Mucosa of descending colon (tissue), 3 donors: ENCODE measurements at regions not wholly inside any gene's neighbourhood (a gene's known extent, or its start where the extent isn't known, plus 50 kb on each side); places are given as distances from the start of the nearest gene placed in this dataset.
"Not testable (repeated sequence)": the region's sequence is repeated elsewhere in the genome, so short reads cannot be mapped to it uniquely, and the experiment has no call there.

ENCODE experiments used
- ATAC-seq: fragments of 200-7000 bp; cut with Tn5 transposase; one replicate; pipeline ENCODE4 v1.9.1; 2020; ENCODE audit warnings: mild to moderate bottlenecking, moderate library complexity
- DNase-seq, 3 donors: peaks; one replicate each; pipeline ENCODE4 v3.0.0-alpha.2; 2020
- H3K36me3 ChIP-seq: fragments of 200-600 bp; one replicate; pipeline ENCODE4 v1.8.0; 2021; ENCODE audit warnings: low read depth, mild to moderate bottlenecking
- H3K4me1 ChIP-seq: fragments of 200-600 bp; one replicate; pipeline ENCODE4 v1.8.0; 2021; ENCODE audit warnings: low read depth, mild to moderate bottlenecking
- H3K4me3 ChIP-seq: fragments of 200-600 bp; one replicate; pipeline ENCODE4 v1.8.0; 2021; ENCODE audit warnings: mild to moderate bottlenecking
- H3K9me3 ChIP-seq: fragments of 200-600 bp; one replicate; pipeline ENCODE4 v1.8.0; 2021; ENCODE audit warnings: mild to moderate bottlenecking
- CTCF ChIP-seq: fragments of 200-600 bp; IDR thresholded peaks from one replicate; pipeline ENCODE4 v1.8.0; 2022; ENCODE audit warnings: antibody characterized with exemption, mild to moderate bottlenecking
- intact Hi-C, 2 donors: fragments of 100-400 bp; cut with DNase I in 1 of 2; cut with micrococcal nuclease in 1 of 2; formaldehyde crosslinking; loops; one replicate each; pipeline versions ENCODE4 v1.11.0 to v1.11.1; 2022; cut with DNase I, micrococcal nuclease
- donor health status: DM: no; HTN: no; CAD: no; lungs with moderate emphysema.
- donor health status: DM: no; HTN: no; CAD: no.
- donor health status: DM: no; HTN: yes; CAD: no.

- DNase-seq (peak in 2 of 3 donors; percentile 54 to 71), ATAC-seq (peak; percentile 62)
- intact Hi-C loops: no loop called here
- peak; percentile 44 for TF ChIP-seq CTCF
- Histone ChIP-seq H3K9me3 (peaks cover 4% of the 10 kb centered on the region), H3K4me3 (no peak overlapping the region), H3K4me1 (no peaks in the 10 kb centered on the region), H3K36me3 (no peaks in the 10 kb centered on the region)
Measured at GRCh38 chr21:32921632-32922230, 104.0 kb upstream of the OLIG2 start.

GRCh38 chr21:32925098-32925497 is 100.6 kb upstream of the OLIG2 start:
- Histone ChIP-seq H3K4me3 (no peak overlapping the region), H3K4me1 (no peaks in the 10 kb centered on the region), H3K9me3 (peaks cover 4% of the 10 kb centered on the region), H3K36me3 (no peaks in the 10 kb centered on the region)
- TF ChIP-seq CTCF: no peak
- no peak for ATAC-seq
- DNase-seq: no peak
- intact Hi-C loops: no loop called here

GRCh38 chr21:32929633-32930038 is 96.1 kb upstream of the OLIG2 start:
- DNase-seq (no peak), ATAC-seq (no peak)
- Histone ChIP-seq H3K4me1 (no peaks in the 10 kb centered on the region), H3K36me3 (no peaks in the 10 kb centered on the region), H3K4me3 (no peak overlapping the region), H3K9me3 (peaks cover 4% of the 10 kb centered on the region)
- intact Hi-C loops: no loop called here
- no peak for TF ChIP-seq CTCF

GRCh38 chr21:32930673-32931072 is 95.1 kb upstream of the OLIG2 start:
- intact Hi-C loops: no loop called here
- no peaks in the 10 kb centered on the region for H3K9me3 ChIP-seq
- no peak overlapping the region for H3K4me3 ChIP-seq
- H3K36me3 ChIP-seq: no peaks in the 10 kb centered on the region
- no peak for ATAC-seq
- H3K4me1 ChIP-seq: no peaks in the 10 kb centered on the region
- DNase-seq: no peak
- TF ChIP-seq CTCF: no peak

GRCh38 chr21:32934068-32934467 is 91.7 kb upstream of the OLIG2 start:
- DNase-seq, H3K4me3 ChIP-seq: not testable (repeated sequence)

GRCh38 chr21:32934829-32935228 is 90.9 kb upstream of the OLIG2 start:
- ATAC-seq (no peak), DNase-seq (no peak)
- Histone ChIP-seq H3K4me1 (no peaks in the 10 kb centered on the region), H3K4me3 (no peak overlapping the region), H3K36me3 (no peaks in the 10 kb centered on the region), H3K9me3 (no peaks in the 10 kb centered on the region)
- no peak for TF ChIP-seq CTCF
- intact Hi-C loops: no loop called here

More at GRCh38 chr21:32934068-32934467, 91.7 kb upstream of the OLIG2 start:
- H3K9me3 ChIP-seq, ATAC-seq, H3K4me1 ChIP-seq, H3K36me3 ChIP-seq, intact Hi-C loops: not testable (repeated sequence)
